ENCODE measurements at regions not wholly inside any gene's neighbourhood (a gene's known extent, or its start where the extent isn't known, plus 50 kb on each side); places are given as distances from the start of the nearest gene placed in this dataset.

- TF ChIP-seq CTCF (IDR thresholded peaks at IDR 0.05; ENCODE audit: insufficient read depth, low read length) = no peak
- TF ChIP-seq REST (IDR thresholded peaks at IDR 0.05; ENCODE audit: insufficient replicate concordance, low read depth) = no peak
- TF ChIP-seq POLR2AphosphoS5 (IDR thresholded peaks at IDR 0.05; ENCODE audit: low read depth) = no peak
- TF ChIP-seq GABPA (IDR thresholded peaks at IDR 0.05; ENCODE audit: low read depth) = no peak
- no peak for TF ChIP-seq SPI1 (IDR thresholded peaks at IDR 0.05; ENCODE audit: borderline replicate concordance, low read depth)
These were observed 65.8 kb upstream of the PRKAR2B start for GRCh38 chr7:106978425-106979420.
